ENCODE measurements at regions not wholly inside any gene's neighbourhood (a gene's known extent, or its start where the extent isn't known, plus 50 kb on each side); places are given as distances from the start of the nearest gene placed in this dataset.
A peak's percentile ranks its signal among the peaks of the same experiment; 100 is the strongest.
"Not testable (repeated sequence)": the region's sequence is repeated elsewhere in the genome, so short reads cannot be mapped to it uniquely, and the experiment has no call there.

DNA sequence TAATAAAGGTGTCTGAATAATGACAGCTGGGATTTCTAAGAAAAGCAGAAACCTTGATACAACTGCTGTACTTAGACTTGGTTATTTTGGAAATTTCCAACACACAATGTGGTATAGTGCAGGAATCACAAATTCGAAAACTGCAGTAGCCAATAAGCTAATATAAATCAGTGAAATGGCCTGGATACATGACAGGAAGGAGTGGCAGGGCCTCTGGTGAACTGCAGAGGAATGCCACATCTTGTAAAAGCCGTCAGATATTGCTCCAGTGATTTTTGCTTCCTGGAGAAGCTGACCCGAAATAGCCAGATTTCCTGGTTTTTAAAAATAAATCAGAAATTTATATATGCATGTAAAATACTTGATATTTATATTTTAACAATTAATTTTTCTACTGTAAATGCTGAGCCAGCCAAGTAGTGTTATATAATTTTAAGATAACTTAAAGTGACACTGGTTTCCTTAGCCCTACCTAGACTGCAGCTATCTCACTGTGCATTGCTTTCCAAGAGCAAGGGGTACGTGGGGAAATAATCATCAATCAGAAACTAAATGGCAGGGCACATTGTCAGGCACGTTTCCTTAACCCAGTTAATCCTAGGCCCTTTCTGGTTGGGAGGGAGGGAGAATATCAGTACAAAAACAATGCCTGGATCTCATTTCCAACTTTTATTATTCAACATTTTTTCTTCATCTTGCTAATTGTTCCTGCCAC lies 182.4 kb downstream of the RASEF start:
- no peak for DNase-seq

- no peak for DNase-seq
Measured at GRCh38 chr9:82882138-82882537, 180.8 kb downstream of the RASEF start.

DNA sequence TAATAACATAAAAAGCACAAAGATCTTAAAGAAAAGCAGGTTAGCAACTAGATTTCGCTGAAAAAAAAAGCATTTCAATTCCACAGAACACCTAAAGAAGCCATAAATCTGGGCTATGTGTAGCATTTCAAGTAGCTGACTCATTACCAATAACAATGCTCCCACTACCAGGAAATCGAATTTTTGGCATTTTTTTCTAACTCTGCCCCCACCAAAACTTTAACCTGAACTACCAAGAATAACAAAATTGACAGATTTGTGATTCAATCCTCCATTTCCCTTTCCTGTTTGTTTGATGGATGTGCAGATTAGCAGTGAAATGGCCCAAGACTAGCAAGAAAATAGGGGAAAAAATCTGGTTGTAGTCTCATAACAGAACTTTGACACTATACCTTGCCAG lies 180.2 kb downstream of the RASEF start:
- no peak for DNase-seq

DNA sequence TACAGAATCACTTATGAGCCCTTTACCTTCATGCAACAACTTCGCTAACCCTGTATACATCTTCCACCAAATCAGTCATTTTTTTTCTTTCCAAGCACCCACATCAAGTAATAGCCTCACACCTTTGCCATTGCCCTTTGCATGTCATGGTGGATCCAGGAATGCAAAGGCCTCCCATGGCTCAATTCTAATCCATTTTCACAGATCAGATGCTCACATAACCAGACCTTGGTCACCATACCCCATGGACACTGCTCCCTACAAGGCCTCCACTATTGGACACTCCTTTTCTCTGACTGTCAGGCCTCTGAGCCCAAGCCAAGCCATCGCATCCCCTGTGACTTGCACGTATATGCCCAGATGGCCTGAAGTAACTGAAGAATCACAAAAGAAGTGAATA lies 179.5 kb downstream of the RASEF start:
- no peak for DNase-seq

DNA sequence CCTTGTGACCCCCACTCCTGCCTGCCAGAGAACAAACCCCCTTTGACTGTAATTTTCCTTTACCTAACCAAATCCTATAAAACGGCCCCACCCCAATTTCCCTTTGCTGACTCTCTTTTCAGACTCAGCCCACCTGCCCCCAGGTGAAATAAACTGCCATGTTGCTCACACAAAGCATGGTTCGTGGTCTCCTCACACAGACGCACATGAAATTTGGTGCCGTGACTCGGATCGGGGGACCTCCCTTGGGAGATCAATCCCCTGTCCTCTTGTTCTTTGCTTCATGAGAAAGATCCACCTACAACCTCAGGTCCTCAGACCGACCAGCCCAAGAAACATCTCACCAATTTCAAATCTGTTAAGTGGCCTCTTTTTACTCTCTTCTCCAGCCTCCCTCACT lies 179.0 kb downstream of the RASEF start:
- DNase-seq, result not testable (repeated sequence)

DNA sequence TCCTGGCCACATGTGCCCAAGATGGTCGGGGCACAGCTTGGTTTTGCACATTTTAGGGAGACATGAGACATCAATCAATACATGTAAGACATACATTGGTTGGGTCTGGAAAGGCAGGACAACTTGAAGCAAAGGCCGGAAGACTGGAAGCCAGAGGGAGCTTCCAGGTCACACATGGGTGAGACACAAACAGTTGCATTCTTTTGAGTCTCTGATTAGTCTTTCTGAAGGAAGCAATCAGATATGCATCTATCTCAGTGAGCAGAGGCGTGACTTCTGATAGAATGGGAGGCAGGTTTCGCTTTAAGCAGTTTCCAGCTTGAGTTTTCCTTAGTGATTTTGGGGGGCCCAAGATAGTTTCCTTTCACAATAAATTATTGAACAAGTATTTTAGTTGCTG lies 172.5 kb downstream of the RASEF start:
- no peak for DNase-seq

- no peak for DNase-seq
Measured at GRCh38 chr9:82890865-82891264, 172.1 kb downstream of the RASEF start.

- no peak for DNase-seq
Measured at GRCh38 chr9:82891321-82891720, 171.6 kb downstream of the RASEF start.

- no peak for DNase-seq
Measured at GRCh38 chr9:82893549-82893948, 169.4 kb downstream of the RASEF start.

DNA sequence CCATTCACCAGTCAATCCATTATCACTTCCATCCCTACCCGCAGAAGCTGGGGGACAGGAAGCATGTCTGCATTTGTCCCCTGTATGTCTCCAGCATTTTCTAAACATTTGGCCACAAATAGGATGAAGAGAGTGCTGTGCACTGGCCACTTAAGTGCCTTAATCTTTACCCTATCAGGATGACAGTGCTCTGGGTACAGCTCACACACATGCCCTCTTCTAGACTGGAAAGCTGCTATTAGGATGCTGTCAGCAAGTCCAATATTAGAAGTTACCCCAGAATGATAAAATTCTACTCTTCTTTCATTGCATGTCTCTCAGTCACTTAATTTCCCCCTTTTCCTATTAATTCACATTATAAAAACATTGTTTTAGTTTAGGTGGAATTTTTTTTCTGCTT lies 168.4 kb downstream of the RASEF start:
- DNase-seq, result no peak

GRCh38 chr9:82894961-82895821 lies 167.8 kb downstream of the RASEF start:
- no peak for DNase-seq

GRCh38 chr9:82895822-82896110 lies 167.2 kb downstream of the RASEF start:
- DNase-seq, result no peak

DNA sequence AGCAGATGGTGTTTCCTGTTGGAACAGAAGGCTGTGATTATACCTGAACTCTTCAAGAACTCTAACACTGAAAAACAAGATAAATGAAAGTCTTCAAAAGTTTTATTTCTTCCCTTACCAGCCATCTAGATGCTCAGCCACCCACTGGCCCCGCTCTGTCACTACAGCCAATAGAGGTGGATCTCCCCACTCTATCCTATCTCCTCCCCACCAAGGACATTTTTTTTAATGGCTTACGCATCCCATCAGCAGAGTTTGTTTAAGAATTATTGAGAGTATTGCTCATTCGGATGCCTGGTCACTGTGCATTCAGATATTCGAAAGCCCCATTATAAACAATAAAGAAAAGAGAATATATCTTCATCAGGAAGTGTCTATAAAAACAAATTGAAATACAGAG lies 159.4 kb downstream of the RASEF start:
- no peak for DNase-seq

DNA sequence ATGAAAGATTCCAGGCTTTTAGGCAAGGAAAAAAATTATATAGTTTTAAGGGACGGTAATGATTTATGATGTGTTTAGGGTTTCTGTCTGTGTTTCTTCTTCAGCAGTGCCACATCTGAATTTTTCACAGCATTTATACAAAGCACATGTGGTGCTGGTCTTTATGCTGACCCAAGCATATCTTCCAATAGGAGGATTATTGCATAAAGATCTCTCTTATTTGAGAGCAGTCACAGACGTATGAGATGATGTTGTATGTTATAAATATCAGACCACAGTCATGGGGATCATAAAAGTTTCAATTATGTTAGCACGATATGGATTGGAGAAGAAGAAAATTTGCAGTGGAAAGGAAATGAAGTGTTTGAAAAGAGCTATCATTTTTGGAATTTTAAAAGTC lies 150.9 kb downstream of the RASEF start:
- DNase-seq, result no peak

DNA sequence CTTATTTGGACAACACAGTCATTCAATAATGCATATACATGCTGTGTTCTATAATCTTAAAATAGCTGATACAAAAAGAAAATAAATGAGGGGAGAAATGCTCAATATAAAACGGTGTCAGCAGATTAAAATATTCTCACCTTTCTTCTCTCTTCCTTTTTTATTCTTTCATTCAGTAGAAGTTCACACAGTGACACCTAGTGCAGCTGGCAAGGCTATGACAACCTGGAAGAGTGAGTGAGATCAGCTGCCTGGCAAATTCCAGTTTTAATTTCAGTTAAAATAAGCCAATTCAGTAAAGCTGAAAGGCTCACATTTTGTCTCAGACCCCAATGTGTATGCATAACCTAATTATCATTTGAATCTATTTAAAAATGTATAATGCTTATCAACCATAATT lies 150.3 kb downstream of the RASEF start:
- no peak for DNase-seq

DNA sequence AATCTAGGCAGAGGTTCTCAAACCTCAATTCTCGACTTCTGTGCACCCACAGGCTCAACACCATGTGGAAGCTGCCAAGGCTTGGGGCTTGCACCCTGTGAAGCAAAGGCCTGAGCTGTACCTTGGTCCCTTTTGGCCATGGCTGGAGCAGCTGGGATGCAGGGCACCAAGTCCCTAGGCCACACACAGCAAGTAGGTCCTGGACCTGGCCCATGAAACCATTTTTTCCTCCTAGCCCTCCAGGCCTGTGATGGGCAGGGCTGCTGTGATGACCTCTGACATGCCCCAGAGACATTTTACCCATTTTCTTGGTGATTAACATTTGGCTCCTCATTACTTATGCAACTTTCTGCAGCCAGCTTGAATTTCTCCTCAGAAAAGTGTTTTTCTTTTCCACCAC lies 146.7 kb downstream of the RASEF start:
- DNase-seq, result not testable (repeated sequence)

- DNase-seq, result no peak
Measured at GRCh38 chr9:82920154-82920553, 142.8 kb downstream of the RASEF start.

DNA sequence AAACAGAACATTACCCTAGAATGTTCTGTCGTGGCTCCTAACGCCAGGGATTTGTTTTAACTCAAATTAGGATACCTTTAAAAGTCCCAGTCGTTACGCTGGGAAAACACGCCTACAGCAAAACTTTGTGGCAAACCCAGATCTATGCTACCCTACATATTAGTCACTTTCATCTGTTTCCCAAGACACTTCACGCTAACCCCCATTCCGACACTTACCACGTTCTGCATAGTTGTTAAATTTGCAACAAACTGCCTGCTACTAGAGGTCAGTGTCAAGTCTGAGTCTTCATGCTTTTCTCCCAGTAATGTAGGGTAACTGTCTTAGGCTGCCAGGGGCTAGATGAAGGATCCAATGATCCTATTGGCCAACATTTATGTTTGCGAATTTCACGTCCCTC lies 140.3 kb downstream of the RASEF start:
- DNase-seq, result no peak

GRCh38 chr9:82923092-82923911 lies 139.6 kb downstream of the RASEF start:
- DNase-seq, result peak; percentile 89

GRCh38 chr9:82923912-82924605 lies 138.9 kb downstream of the RASEF start:
- peak; percentile 78 for DNase-seq

Measured in NCI-H146 (cell line).